ENCODE measurements at regions not wholly inside any gene's neighbourhood (a gene's known extent, or its start where the extent isn't known, plus 50 kb on each side); places are given as distances from the start of the nearest gene placed in this dataset.

DNA sequence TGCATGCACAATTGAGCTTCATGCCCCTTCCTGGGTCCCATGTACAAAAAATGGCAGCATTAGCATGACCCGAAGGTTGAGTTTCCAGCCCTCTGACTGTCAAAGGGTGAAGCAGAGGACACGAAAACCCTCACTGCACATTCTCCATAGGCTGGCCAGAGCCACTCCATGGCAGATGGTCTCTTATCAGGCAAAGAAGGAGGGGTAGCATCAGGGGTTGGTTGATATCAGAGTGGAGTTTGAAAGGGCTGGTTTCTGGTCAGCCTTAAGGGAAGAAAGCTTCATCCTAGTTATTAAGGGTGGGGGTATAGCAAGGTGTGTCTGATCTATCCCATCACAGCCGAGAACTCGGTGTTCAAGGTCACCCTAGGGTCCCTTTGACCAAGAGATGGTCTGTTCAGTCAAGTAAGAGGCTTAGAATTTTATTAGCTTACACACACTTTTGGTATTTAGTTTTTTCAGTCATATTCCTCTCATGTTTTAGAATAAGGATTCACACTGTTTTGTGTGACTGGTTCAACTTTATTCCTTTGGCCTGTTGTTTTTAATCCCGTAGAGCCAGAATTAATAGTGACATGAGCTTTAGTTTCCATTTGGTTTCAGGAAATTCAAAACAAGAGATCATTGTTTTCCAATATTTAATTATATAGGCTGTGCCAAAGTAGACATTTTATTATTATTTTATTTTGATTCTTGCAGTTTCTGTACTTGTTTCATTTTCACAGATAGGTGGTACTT, 199.9 kb upstream of the FMN2 start:
- WGBS, 4 donors = 55 to 77% (median 73%) methylated on average over 5 of the region's 5 CpGs
- Histone ChIP-seq H3K4me1 (replicated peaks in 1 of 2) (no peaks in the 10 kb centered on the region), H3K9me3 (replicated peaks in 1 of 3) (no peaks in the 10 kb centered on the region), H3K36me3 (replicated peaks in 1 of 2) (no peaks in the 10 kb centered on the region), H3K27ac (no peak overlapping the region), H3K4me3 (no peak overlapping the region), H3K27me3 (no peaks in the 10 kb centered on the region)
- no peak for TF ChIP-seq POLR2A (IDR thresholded peaks at IDR 0.05)
- no peak for TF ChIP-seq CTCF (IDR thresholded peaks at IDR 0.05)
- intact Hi-C loops (cut with DNase I) = loop anchor here in 1 of 2 donors (2.0 kb wide), 1 partner anchor 489 kb away; no protein-coding TSS in a partner anchor
- no peak for DNase-seq

DNA sequence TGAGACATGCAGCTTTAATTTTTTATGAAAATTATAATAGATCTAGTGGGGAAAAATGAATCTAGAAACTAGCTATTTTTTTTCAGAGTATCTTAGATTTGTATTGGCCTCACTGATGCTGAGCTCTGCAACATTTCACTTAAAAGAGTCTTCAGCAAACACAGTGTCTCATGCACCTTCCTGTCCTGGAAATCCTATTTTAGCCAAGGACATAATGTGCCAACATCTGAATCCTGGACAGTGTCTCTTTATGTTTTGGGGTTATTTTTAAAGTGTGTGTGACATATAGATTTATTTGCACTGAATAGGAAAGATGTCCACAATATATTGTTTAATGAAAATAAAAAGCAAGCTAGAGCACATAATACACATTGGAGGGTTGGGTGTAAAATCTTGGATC, 199.1 kb upstream of the FMN2 start:
- TF ChIP-seq POLR2A (IDR thresholded peaks at IDR 0.05) (no peak), CTCF (IDR thresholded peaks at IDR 0.05) (no peak)
- Histone ChIP-seq H3K4me3 (no peak overlapping the region), H3K27ac (no peak overlapping the region), H3K4me1 (replicated peaks in 1 of 2) (no peaks in the 10 kb centered on the region), H3K9me3 (replicated peaks in 1 of 3) (no peaks in the 10 kb centered on the region), H3K36me3 (replicated peaks in 1 of 2) (no peaks in the 10 kb centered on the region), H3K27me3 (no peaks in the 10 kb centered on the region)
- DNase-seq = no peak
- intact Hi-C loops (cut with DNase I) = loop anchor here in 1 of 2 donors (2.0 kb wide), 1 partner anchor 490 kb away; no protein-coding TSS in a partner anchor

DNA sequence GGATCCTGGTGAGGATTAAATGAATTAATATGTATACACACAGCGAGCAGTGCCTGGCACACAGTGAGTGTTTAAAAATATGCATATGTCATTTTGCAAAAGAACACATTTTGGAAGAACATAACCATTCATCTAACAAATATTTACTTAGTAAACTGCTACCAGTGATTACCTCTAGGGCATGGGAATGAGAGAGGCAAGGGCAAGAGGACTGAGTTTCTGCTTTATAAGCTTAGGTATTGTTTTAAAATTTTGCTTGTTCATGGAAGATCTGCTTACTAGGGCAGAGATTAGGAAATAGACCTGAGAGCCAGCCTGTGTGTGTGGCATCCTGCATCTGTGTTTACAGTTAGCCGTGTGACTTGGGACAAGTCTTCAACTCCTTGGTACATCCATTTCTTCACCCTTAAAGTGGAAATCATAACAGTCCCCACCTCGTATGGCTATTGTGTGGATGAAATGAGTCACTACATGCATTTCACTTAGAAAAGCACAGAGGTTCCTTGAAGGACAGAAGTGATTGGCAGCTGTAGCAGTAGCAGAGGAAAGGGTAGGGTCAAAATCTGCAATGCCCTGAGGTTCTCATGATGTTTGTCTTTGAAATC, 198.5 kb upstream of the FMN2 start:
- no peak for DNase-seq
- no peak overlapping the region for H3K27ac ChIP-seq
- no peak for TF ChIP-seq CTCF (IDR thresholded peaks at IDR 0.05)
- TF ChIP-seq POLR2A (IDR thresholded peaks at IDR 0.05) = no peak
- no peaks in the 10 kb centered on the region for H3K36me3 ChIP-seq (replicated peaks in 1 of 2)
- H3K9me3 ChIP-seq (replicated peaks in 1 of 3) = no peaks in the 10 kb centered on the region
- no peaks in the 10 kb centered on the region for H3K27me3 ChIP-seq
- no peak overlapping the region for H3K4me3 ChIP-seq
- intact Hi-C loops (cut with DNase I) = loop anchor here in 1 of 2 donors (2.0 kb wide), 1 partner anchor 490 kb away; no protein-coding TSS in a partner anchor
- no peaks in the 10 kb centered on the region for H3K4me1 ChIP-seq (replicated peaks in 1 of 2)
- 54 to 60% (median 57%) methylated on average over 3 of the region's 3 CpGs for WGBS, 4 donors

DNA sequence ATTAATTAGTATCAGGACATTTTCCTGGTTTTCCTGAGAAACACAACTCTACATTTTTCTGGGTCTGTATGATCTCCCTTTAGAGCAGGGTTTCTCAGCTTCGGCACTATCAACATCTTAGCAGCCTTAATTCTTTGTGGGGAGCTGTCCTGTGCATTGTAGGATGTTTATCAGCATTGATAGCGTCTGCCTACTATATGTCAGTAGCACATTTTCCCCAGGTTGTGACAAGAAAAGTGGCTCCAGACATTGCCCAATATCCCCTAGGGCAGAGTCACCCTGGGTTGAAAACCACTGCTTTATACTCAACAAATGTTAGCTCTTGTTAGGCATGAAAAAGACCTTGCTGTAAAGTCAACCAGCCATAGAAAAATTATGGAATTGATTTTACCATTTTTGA, 195.1 kb upstream of the FMN2 start:
- Histone ChIP-seq H3K27me3 (no peaks in the 10 kb centered on the region), H3K27ac (no peak overlapping the region), H3K4me3 (no peak overlapping the region), H3K4me1 (replicated peaks in 1 of 2) (no peaks in the 10 kb centered on the region), H3K36me3 (replicated peaks in 1 of 2) (no peaks in the 10 kb centered on the region), H3K9me3 (replicated peaks in 1 of 3) (no peaks in the 10 kb centered on the region)
- intact Hi-C loops (cut with DNase I) = no loop called here
- WGBS, 4 donors = 63 to 83% (median 72%) methylated on average over 2 of the region's 2 CpGs
- no peak for DNase-seq
- no peak for TF ChIP-seq CTCF (IDR thresholded peaks at IDR 0.05)
- no peak for TF ChIP-seq POLR2A (IDR thresholded peaks at IDR 0.05)
